Liver (tissue), 8 donors: ENCODE measurements at regions not wholly inside any gene's neighbourhood (a gene's known extent, or its start where the extent isn't known, plus 50 kb on each side); places are given as distances from the start of the nearest gene placed in this dataset.

Experiments
- DNase-seq: peaks from one replicate; pipeline ENCODE4 v3.0.0-alpha.2; 2017; ENCODE audit warnings: low spot score
- H3K27ac ChIP-seq, 2 donors: one replicate each; pipeline ENCODE4 v1.7.0; 2013; ENCODE audit warnings: inconsistent platforms in 2 of 2, low read length in 2 of 2, control low read depth in 1 of 2, low read depth in 1 of 2, mild to moderate bottlenecking in 1 of 2
- H3K27me3 ChIP-seq, 4 donors: one replicate each; pipeline versions ENCODE4 v1.6.1 to v1.7.0; 2013; ENCODE audit warnings: low read length in 3 of 4, inconsistent platforms in 1 of 4, mild to moderate bottlenecking in 1 of 4, moderate library complexity in 1 of 4; ENCODE audit not compliant: control insufficient read depth in 4 of 4, insufficient read depth in 4 of 4
- H3K36me3 ChIP-seq, 4 donors: one replicate each; pipeline versions ENCODE4 v1.6.1 to v1.7.0; 2013; ENCODE audit warnings: low read length in 3 of 4, mild to moderate bottlenecking in 3 of 4, low read depth in 1 of 4, moderate library complexity in 1 of 4; ENCODE audit not compliant: control insufficient read depth in 4 of 4, insufficient read depth in 3 of 4
- H3K4me1 ChIP-seq, 4 donors: one replicate each; pipeline versions ENCODE4 v1.6.1 to v1.7.0; 2013; ENCODE audit warnings: low read length in 3 of 4, mild to moderate bottlenecking in 3 of 4, moderate library complexity in 1 of 4; ENCODE audit not compliant: control insufficient read depth in 4 of 4, insufficient read depth in 4 of 4
- H3K4me3 ChIP-seq, 3 donors: one replicate each; pipeline versions ENCODE4 v1.6.1 to v1.7.0; 2013; ENCODE audit warnings: low read length in 3 of 3, control low read depth in 1 of 3, low read depth in 1 of 3, mild to moderate bottlenecking in 1 of 3
- H3K9ac ChIP-seq, 2 donors: one replicate each; pipeline ENCODE4 v1.7.0; 2013; ENCODE audit warnings: low read length in 2 of 2, mild to moderate bottlenecking in 2 of 2, moderate library complexity in 2 of 2, control low read depth in 1 of 2, low read depth in 1 of 2
- H3K9me3 ChIP-seq, 4 donors: one replicate each; pipeline versions ENCODE4 v1.6.1 to v1.7.0; 2013; ENCODE audit warnings: low read length in 3 of 4; ENCODE audit not compliant: control insufficient read depth in 4 of 4
- EGR1 ChIP-seq, 2 donors: IDR thresholded peaks; 2 replicates each; pipeline ENCODE4 v1.6.1; 2016 to 2018; ENCODE audit warnings: antibody characterized with exemption in 2 of 2, low read depth in 2 of 2
- FOXA2 ChIP-seq: IDR thresholded peaks from 2 replicates; pipeline ENCODE4 v1.6.1; 2016; ENCODE audit warnings: antibody characterized with exemption
- GABPA ChIP-seq, 2 donors: IDR thresholded peaks in 1 of 2; conservative IDR thresholded peaks in 1 of 2; 2 replicates each; pipeline ENCODE4 v1.6.1; 2016; ENCODE audit warnings: antibody characterized with exemption in 2 of 2, mild to moderate bottlenecking in 1 of 2, moderate library complexity in 1 of 2
- HNF4A ChIP-seq, 2 donors: conservative IDR thresholded peaks; 2 replicates each; pipeline ENCODE4 v1.6.1; 2016; ENCODE audit warnings: antibody characterized with exemption in 2 of 2, mild to moderate bottlenecking in 2 of 2
- HNF4G ChIP-seq: IDR thresholded peaks from 2 replicates; pipeline ENCODE4 v1.6.1; 2016; ENCODE audit warnings: antibody characterized with exemption
- JUND ChIP-seq, 2 donors: IDR thresholded peaks; 2 replicates each; pipeline ENCODE4 v1.6.1; 2016; ENCODE audit warnings: antibody characterized with exemption in 2 of 2
- MAX ChIP-seq: IDR thresholded peaks from 2 replicates; pipeline ENCODE4 v1.6.1; 2016; ENCODE audit warnings: antibody characterized with exemption
- NR2F2 ChIP-seq: IDR thresholded peaks from 2 replicates; pipeline ENCODE4 v1.6.1; 2016; ENCODE audit warnings: antibody characterized with exemption
- RAD21 ChIP-seq, 2 donors: IDR thresholded peaks; 2 replicates each; pipeline ENCODE4 v1.6.1; 2016; ENCODE audit warnings: antibody characterized with exemption in 2 of 2, mild to moderate bottlenecking in 2 of 2
- RXRA ChIP-seq, 2 donors: IDR thresholded peaks; 2 replicates each; pipeline ENCODE4 v1.6.1; 2017 to 2018; ENCODE audit warnings: antibody characterized with exemption in 2 of 2, mild to moderate bottlenecking in 1 of 2
- SP1 ChIP-seq: IDR thresholded peaks from 2 replicates; pipeline ENCODE4 v1.6.1; 2018; ENCODE audit warnings: antibody characterized with exemption, mild to moderate bottlenecking
- TAF1 ChIP-seq: conservative IDR thresholded peaks from 2 replicates; pipeline ENCODE4 v1.6.1; 2016; ENCODE audit warnings: antibody characterized with exemption, mild to moderate bottlenecking
- YY1 ChIP-seq: IDR thresholded peaks from 2 replicates; pipeline ENCODE4 v1.6.1; 2016; ENCODE audit warnings: antibody characterized with exemption, mild to moderate bottlenecking
- ZBTB33 ChIP-seq: IDR thresholded peaks from 2 replicates; pipeline ENCODE4 v1.6.1; 2016; ENCODE audit warnings: antibody characterized with exemption
- WGBS: extraction: QIAGEN DNeasy Blood & Tissue Kit; methylation state at CpG from one replicate; pipeline ENCODE4 v1.1.7; 2013; 5-methylcytosine and 5-hydroxymethylcytosine counted together
- TF ChIP-seq, protein P1 (sequence below): IDR thresholded peaks from 2 replicates; pipeline ENCODE4 v1.6.1; 2016; ENCODE audit warnings: antibody characterized with exemption, mild to moderate bottlenecking
- TF ChIP-seq, protein P2 (sequence below): IDR thresholded peaks from 2 replicates; pipeline ENCODE4 v1.6.1; 2016; ENCODE audit warnings: antibody characterized with exemption
- TF ChIP-seq, protein P3 (sequence below): fragments of 150-350 bp; IDR thresholded peaks from 2 replicates; pipeline ENCODE4 v1.5.1; 2017; ENCODE audit warnings: improper control_type of control experiment, low read depth, low read length; ENCODE audit not compliant: missing input control
- donor health status: healthy.
- donor health status: healthy.
- donor health status: healthy.
- donor health status: healthy.
- donor health status: healthy.

DNA sequence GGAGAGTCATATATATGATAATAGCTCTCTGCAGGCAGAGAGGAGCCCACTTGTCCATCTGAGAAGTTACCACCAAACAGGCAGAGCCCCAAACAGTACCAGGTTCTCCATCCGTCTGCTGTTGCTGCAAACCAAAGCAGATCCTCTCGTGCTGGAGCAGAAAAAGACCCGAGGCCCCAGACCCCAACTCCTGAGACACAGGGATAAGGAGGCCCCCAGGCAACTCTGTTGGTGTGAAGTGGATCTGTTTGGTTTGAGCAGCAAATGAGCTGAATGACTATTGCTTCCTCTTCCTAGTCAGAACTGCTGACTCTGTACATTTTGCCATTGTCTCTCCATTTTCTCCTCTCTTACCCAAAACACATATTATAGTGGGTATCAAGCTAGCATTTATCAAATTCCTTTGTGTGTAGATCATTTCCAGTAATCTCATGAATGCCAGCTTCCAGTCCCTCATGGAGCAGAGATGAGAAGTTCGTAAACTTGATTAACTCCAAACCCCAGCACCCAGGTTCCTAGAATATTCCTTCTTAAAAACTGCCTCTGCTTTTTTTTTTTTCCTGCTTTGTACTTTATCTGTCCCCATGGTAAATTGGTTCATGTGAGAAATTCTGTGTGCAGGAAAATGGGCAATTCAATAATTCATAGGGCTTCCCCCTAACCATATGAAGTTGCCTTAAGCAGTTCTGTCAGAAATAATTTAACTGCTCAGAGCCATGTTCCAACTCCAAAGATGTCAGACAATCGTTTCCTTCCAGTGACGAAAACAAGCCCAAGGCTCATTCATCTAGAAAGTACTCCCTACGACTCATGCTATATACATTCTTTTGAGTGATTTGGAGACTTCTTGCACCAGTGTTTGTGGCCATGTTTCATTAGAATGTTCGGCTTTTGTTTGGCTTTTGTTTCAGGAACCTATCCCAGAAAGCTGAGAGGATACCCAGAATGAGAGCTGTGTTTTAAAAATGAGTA lies 98.6 kb upstream of the ATXN3L start:
- H3K9me3 ChIP-seq: no peaks in the 10 kb centered on the region
- H3K36me3 ChIP-seq: no peaks in the 10 kb centered on the region
- no peak overlapping the region for H3K27ac ChIP-seq
- TF ChIP-seq, protein P1, sequence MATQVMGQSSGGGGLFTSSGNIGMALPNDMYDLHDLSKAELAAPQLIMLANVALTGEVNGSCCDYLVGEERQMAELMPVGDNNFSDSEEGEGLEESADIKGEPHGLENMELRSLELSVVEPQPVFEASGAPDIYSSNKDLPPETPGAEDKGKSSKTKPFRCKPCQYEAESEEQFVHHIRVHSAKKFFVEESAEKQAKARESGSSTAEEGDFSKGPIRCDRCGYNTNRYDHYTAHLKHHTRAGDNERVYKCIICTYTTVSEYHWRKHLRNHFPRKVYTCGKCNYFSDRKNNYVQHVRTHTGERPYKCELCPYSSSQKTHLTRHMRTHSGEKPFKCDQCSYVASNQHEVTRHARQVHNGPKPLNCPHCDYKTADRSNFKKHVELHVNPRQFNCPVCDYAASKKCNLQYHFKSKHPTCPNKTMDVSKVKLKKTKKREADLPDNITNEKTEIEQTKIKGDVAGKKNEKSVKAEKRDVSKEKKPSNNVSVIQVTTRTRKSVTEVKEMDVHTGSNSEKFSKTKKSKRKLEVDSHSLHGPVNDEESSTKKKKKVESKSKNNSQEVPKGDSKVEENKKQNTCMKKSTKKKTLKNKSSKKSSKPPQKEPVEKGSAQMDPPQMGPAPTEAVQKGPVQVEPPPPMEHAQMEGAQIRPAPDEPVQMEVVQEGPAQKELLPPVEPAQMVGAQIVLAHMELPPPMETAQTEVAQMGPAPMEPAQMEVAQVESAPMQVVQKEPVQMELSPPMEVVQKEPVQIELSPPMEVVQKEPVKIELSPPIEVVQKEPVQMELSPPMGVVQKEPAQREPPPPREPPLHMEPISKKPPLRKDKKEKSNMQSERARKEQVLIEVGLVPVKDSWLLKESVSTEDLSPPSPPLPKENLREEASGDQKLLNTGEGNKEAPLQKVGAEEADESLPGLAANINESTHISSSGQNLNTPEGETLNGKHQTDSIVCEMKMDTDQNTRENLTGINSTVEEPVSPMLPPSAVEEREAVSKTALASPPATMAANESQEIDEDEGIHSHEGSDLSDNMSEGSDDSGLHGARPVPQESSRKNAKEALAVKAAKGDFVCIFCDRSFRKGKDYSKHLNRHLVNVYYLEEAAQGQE: no peak
- no peak for TF ChIP-seq GABPA (IDR thresholded peaks at IDR 0.05 in 1 of 2, conservative IDR thresholded peaks at IDR 0.05 in 1 of 2)
- no peak for TF ChIP-seq NR2F2
- TF ChIP-seq YY1: no peak
- TF ChIP-seq HNF4G: no peak
- TF ChIP-seq TAF1: no peak
- no peak for TF ChIP-seq SP1
- no peak for TF ChIP-seq RAD21 (IDR thresholded peaks at IDR 0.05)
- TF ChIP-seq, protein P2, sequence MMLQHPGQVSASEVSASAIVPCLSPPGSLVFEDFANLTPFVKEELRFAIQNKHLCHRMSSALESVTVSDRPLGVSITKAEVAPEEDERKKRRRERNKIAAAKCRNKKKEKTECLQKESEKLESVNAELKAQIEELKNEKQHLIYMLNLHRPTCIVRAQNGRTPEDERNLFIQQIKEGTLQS: no peak
- TF ChIP-seq HNF4A (conservative IDR thresholded peaks at IDR 0.05): no peak
- TF ChIP-seq MAX: no peak
- TF ChIP-seq JUND (IDR thresholded peaks at IDR 0.05): no peak
- no peak for DNase-seq
- no peak overlapping the region for H3K9ac ChIP-seq
- H3K4me3 ChIP-seq: no peak overlapping the region
- no peaks in the 10 kb centered on the region for H3K4me1 ChIP-seq
- no peaks in the 10 kb centered on the region for H3K27me3 ChIP-seq
- 87% methylated on average over 8 of the region's 8 CpGs for WGBS

GRCh38 chrX:13415509-13415908 lies 95.7 kb upstream of the ATXN3L start:
- Histone ChIP-seq H3K27me3 (no peaks in the 10 kb centered on the region), H3K36me3 (no peaks in the 10 kb centered on the region), H3K4me1 (no peaks in the 10 kb centered on the region), H3K9me3 (no peaks in the 10 kb centered on the region), H3K4me3 (no peak overlapping the region), H3K9ac (no peak overlapping the region), H3K27ac (no peak overlapping the region)
- no peak for DNase-seq
- 80% methylated on average over 7 of the region's 7 CpGs for WGBS
- TF ChIP-seq, protein P2: no peak
- TF ChIP-seq, protein P1: no peak
- TF ChIP-seq RXRA (IDR thresholded peaks at IDR 0.05) (no peak), TAF1 (no peak), EGR1 (IDR thresholded peaks at IDR 0.05; ENCODE audit: low read depth in 2 of 2) (no peak), ZBTB33 (no peak), FOXA2 (no peak), HNF4A (conservative IDR thresholded peaks at IDR 0.05) (no peak), YY1 (no peak), MAX (no peak), SP1 (no peak)
- TF ChIP-seq, protein P3, sequence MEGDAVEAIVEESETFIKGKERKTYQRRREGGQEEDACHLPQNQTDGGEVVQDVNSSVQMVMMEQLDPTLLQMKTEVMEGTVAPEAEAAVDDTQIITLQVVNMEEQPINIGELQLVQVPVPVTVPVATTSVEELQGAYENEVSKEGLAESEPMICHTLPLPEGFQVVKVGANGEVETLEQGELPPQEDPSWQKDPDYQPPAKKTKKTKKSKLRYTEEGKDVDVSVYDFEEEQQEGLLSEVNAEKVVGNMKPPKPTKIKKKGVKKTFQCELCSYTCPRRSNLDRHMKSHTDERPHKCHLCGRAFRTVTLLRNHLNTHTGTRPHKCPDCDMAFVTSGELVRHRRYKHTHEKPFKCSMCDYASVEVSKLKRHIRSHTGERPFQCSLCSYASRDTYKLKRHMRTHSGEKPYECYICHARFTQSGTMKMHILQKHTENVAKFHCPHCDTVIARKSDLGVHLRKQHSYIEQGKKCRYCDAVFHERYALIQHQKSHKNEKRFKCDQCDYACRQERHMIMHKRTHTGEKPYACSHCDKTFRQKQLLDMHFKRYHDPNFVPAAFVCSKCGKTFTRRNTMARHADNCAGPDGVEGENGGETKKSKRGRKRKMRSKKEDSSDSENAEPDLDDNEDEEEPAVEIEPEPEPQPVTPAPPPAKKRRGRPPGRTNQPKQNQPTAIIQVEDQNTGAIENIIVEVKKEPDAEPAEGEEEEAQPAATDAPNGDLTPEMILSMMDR: no peak
